CD4-positive, alpha-beta T cell (primary cell): ENCODE measurements at regions not wholly inside any gene's neighbourhood (a gene's known extent, or its start where the extent isn't known, plus 50 kb on each side); places are given as distances from the start of the nearest gene placed in this dataset.

ENCODE experiments used
- ATAC-seq: fragments of 200-7000 bp; cut with Tn5 transposase; one replicate; pipeline ENCODE4 v1.10.0; 2022; ENCODE audit warnings: mild to moderate bottlenecking; ENCODE audit not compliant: poor library complexity
- CTCF ChIA-PET: fragments of 350-600 bp; sonication (Branson Sonifier 250); formaldehyde crosslinking; loops from one replicate; lab custom pipeline; 2021; ENCODE audit warnings: antibody characterized with exemption, inconsistent platforms; lab: Charles Lee
- POLR2A ChIA-PET: fragments of 350-600 bp; sonication (Branson Sonifier 250); formaldehyde crosslinking; loops from one replicate; lab custom pipeline; 2021; ENCODE audit warnings: antibody characterized with exemption, inconsistent platforms; lab: Charles Lee
- DNase-seq, 14 experiments: peaks; one replicate each; pipeline ENCODE4 v3.0.0-alpha.2; 2013 to 2020; ENCODE audit warnings: mixed read lengths in 2 of 14
- H3K27ac ChIP-seq, 2 donors: one replicate each; pipeline versions ENCODE4 v1.5.1 to v1.7.0; 2013; ENCODE audit warnings: low read length in 2 of 2, low read depth in 1 of 2, mild to moderate bottlenecking in 1 of 2
- H3K27me3 ChIP-seq, 2 experiments: 1 replicate in 1 of 2; 2 replicates in 1 of 2; pipeline versions ENCODE4 v1.6.1 to v1.7.0; 2013; ENCODE audit warnings: low read length in 2 of 2, control low read depth in 1 of 2, mild to moderate bottlenecking in 1 of 2, moderate library complexity in 1 of 2; ENCODE audit not compliant: insufficient read depth in 2 of 2, control insufficient read depth in 1 of 2
- H3K36me3 ChIP-seq: one replicate; pipeline ENCODE4 v1.6.1; 2013; ENCODE audit warnings: low read length, control low read depth; ENCODE audit not compliant: insufficient read depth
- H3K4me1 ChIP-seq: one replicate; pipeline ENCODE4 v1.6.1; 2013; ENCODE audit warnings: low read length, control low read depth; ENCODE audit not compliant: insufficient read depth
- H3K4me3 ChIP-seq: one replicate; pipeline ENCODE4 v1.5.1; 2013; ENCODE audit warnings: mild to moderate bottlenecking, low read length, moderate library complexity
- H3K9me3 ChIP-seq, 2 experiments: 1 replicate in 1 of 2; 2 replicates in 1 of 2; pipeline versions ENCODE4 v1.6.1 to v1.7.0; 2013; ENCODE audit warnings: low read length in 2 of 2, mild to moderate bottlenecking in 2 of 2, control low read depth in 1 of 2, moderate library complexity in 1 of 2; ENCODE audit not compliant: control insufficient read depth in 1 of 2, insufficient read depth in 1 of 2
- H3K27ac Mint-ChIP-seq: one replicate; pipeline ENCODE4 v1.8.0; 2020; ENCODE audit warnings: mixed read lengths
- H3K27me3 Mint-ChIP-seq: one replicate; pipeline ENCODE4 v1.8.0; 2021; ENCODE audit warnings: mixed read lengths
- H3K36me3 Mint-ChIP-seq: one replicate; pipeline ENCODE4 v1.8.0; 2021; ENCODE audit warnings: low read depth, mixed read lengths
- H3K4me1 Mint-ChIP-seq: one replicate; pipeline ENCODE4 v1.8.0; 2021; ENCODE audit warnings: low read depth, mixed read lengths
- H3K4me3 Mint-ChIP-seq: one replicate; pipeline ENCODE4 v1.8.0; 2020; ENCODE audit warnings: mild to moderate bottlenecking, mixed read lengths
- H3K9me3 Mint-ChIP-seq: one replicate; pipeline ENCODE4 v1.8.0; 2020; ENCODE audit warnings: mixed read lengths
- CTCF ChIP-seq: fragments of 200-600 bp; IDR thresholded peaks from one replicate; pipeline ENCODE4 v1.8.0; 2022; ENCODE audit warnings: antibody characterized with exemption, mild to moderate bottlenecking
- intact Hi-C, 2 experiments: fragments of 100-400 bp; cut with DNase I in 1 of 2; cut with micrococcal nuclease in 1 of 2; formaldehyde crosslinking; loops; one replicate each; pipeline versions ENCODE4 v1.15.1 to v1.9.0; 2023 to 2025; cut with DNase I, micrococcal nuclease

GRCh38 chr3:159158213-159158612 lies 356.4 kb downstream of the MFSD1 start:
- Mint-ChIP-seq H3K4me1 (no peaks in the 10 kb centered on the region), H3K27ac (no peak overlapping the region), H3K9me3 (no peaks in the 10 kb centered on the region), H3K36me3 (no peaks in the 10 kb centered on the region), H3K4me3 (no peak overlapping the region), H3K27me3 (no peaks in the 10 kb centered on the region)
- no peak for TF ChIP-seq CTCF
- ATAC-seq (no peak), DNase-seq (no peak)
- Histone ChIP-seq H3K4me1 (no peaks in the 10 kb centered on the region), H3K9me3 (no peaks in the 10 kb centered on the region), H3K36me3 (no peaks in the 10 kb centered on the region), H3K27ac (no peak overlapping the region), H3K4me3 (no peak overlapping the region), H3K27me3 (no peaks in the 10 kb centered on the region)
- intact Hi-C loops, result no loop called here
- POLR2A ChIA-PET, result no interaction called here
- CTCF ChIA-PET, result no interaction called here

- Mint-ChIP-seq H3K9me3 (peaks cover 3% of the 10 kb centered on the region), H3K27ac (no peak overlapping the region), H3K4me3 (no peak overlapping the region), H3K36me3 (no peaks in the 10 kb centered on the region), H3K27me3 (no peaks in the 10 kb centered on the region), H3K4me1 (no peaks in the 10 kb centered on the region)
- no peak for TF ChIP-seq CTCF
- intact Hi-C loops, result no loop called here
- Histone ChIP-seq H3K27ac (no peak overlapping the region), H3K9me3 (no peaks in the 10 kb centered on the region), H3K27me3 (no peaks in the 10 kb centered on the region), H3K36me3 (no peaks in the 10 kb centered on the region), H3K4me3 (no peak overlapping the region), H3K4me1 (no peaks in the 10 kb centered on the region)
- ChIA-PET CTCF (no interaction called here), POLR2A (no interaction called here)
- no peak for ATAC-seq
- DNase-seq, result no peak
These were observed 356.9 kb downstream of the MFSD1 start for GRCh38 chr3:159158801-159159200.

GRCh38 chr3:159159546-159159945 lies 357.7 kb downstream of the MFSD1 start:
- ChIA-PET CTCF (no interaction called here), POLR2A (no interaction called here)
- Histone ChIP-seq H3K27ac (no peak overlapping the region), H3K4me3 (no peak overlapping the region), H3K9me3 (no peaks in the 10 kb centered on the region), H3K36me3 (no peaks in the 10 kb centered on the region), H3K27me3 (no peaks in the 10 kb centered on the region), H3K4me1 (no peaks in the 10 kb centered on the region)
- DNase-seq (no peak), ATAC-seq (no peak)
- Mint-ChIP-seq H3K4me3 (no peak overlapping the region), H3K27me3 (no peaks in the 10 kb centered on the region), H3K36me3 (no peaks in the 10 kb centered on the region), H3K4me1 (no peaks in the 10 kb centered on the region), H3K27ac (no peak overlapping the region), H3K9me3 (peaks cover 5% of the 10 kb centered on the region)
- intact Hi-C loops, result no loop called here
- TF ChIP-seq CTCF, result no peak
